H1 (cell line): ENCODE measurements at regions not wholly inside any gene's neighbourhood (a gene's known extent, or its start where the extent isn't known, plus 50 kb on each side); places are given as distances from the start of the nearest gene placed in this dataset.

Experiments
- CTCF ChIA-PET: fragments of 300-600 bp; sonication (Branson Sonifier 250); formaldehyde crosslinking; loops from one replicate; lab custom pipeline; 2021; ENCODE audit not compliant: partially characterized antibody; lab: Charles Lee
- POLR2A ChIA-PET: fragments of 300-600 bp; sonication (Branson Sonifier 250); formaldehyde crosslinking; loops from one replicate; lab custom pipeline; 2021; ENCODE audit warnings: inconsistent platforms; ENCODE audit not compliant: partially characterized antibody; lab: Charles Lee
- DNase-seq, 2 experiments: peaks; one replicate each; pipeline versions ENCODE4 v3.0.0 to v3.0.0-alpha.2; 2010 to 2022; ENCODE audit warnings: low spot score in 2 of 2, low read depth in 1 of 2, mixed read lengths in 1 of 2
- FAIRE-seq: peaks from 2 replicates; lab custom pipeline; 2011; peaks lifted over from hg19 to GRCh38; lab: Jason Lieb, UNC
- H2AFZ ChIP-seq: 2 replicates; pipeline ENCODE4 v1.8.1; 2012; ENCODE audit warnings: low read length, inconsistent platforms
- H2AK5ac ChIP-seq: 2 replicates; pipeline ENCODE4 v1.6.1; 2013; ENCODE audit warnings: low read depth, low read length
- H2BK120ac ChIP-seq: replicated peaks from 2 replicates; pipeline ENCODE3; 2013; ENCODE audit warnings: low read depth, low read length, inconsistent platforms
- H2BK12ac ChIP-seq: 2 replicates; pipeline ENCODE4 v1.6.1; 2013; ENCODE audit warnings: low read depth, low read length
- H2BK15ac ChIP-seq: 2 replicates; pipeline ENCODE4 v1.6.1; 2013; ENCODE audit warnings: low read length
- H2BK20ac ChIP-seq: 2 replicates; pipeline ENCODE4 v1.6.1; 2013; ENCODE audit warnings: low read length
- H2BK5ac ChIP-seq: 2 replicates; pipeline ENCODE4 v1.6.1; 2013; ENCODE audit warnings: low read depth, low read length
- H3K14ac ChIP-seq: 2 replicates; pipeline ENCODE4 v1.6.1; 2013; ENCODE audit warnings: inconsistent platforms; ENCODE audit not compliant: insufficient read length
- H3K18ac ChIP-seq: 2 replicates; pipeline ENCODE4 v1.6.1; 2013; ENCODE audit warnings: low read length; ENCODE audit errors: extremely low read depth
- H3K23ac ChIP-seq: 2 replicates; pipeline ENCODE4 v1.6.1; 2013; ENCODE audit warnings: inconsistent platforms; ENCODE audit not compliant: insufficient read length
- H3K23me2 ChIP-seq: 2 replicates; pipeline ENCODE4 v1.6.1; 2013; ENCODE audit warnings: low read depth, low read length
- H3K27ac ChIP-seq: 2 replicates; pipeline ENCODE4 v1.6.1; 2011; ENCODE audit warnings: low read depth, low read length, inconsistent platforms
- H3K27me3 ChIP-seq, 4 experiments: replicated peaks in 1 of 4; 1 replicate in 1 of 4; 2 replicates in 3 of 4; pipeline versions ENCODE4 v1.6.1 to v1.8.1; 2011 to 2013; ENCODE audit warnings: low read length in 3 of 4, mild to moderate bottlenecking in 3 of 4, inconsistent platforms in 2 of 4, mixed read lengths in 2 of 4, moderate library complexity in 1 of 4; ENCODE audit not compliant: control insufficient read depth in 3 of 4, insufficient read depth in 3 of 4; ENCODE audit errors: extremely low read depth in 1 of 4
- H3K36me3 ChIP-seq, 4 experiments: 2 replicates each; pipeline versions ENCODE4 v1.6.1 to v1.8.1; 2011 to 2013; ENCODE audit warnings: mild to moderate bottlenecking in 4 of 4, low read length in 3 of 4, moderate library complexity in 2 of 4, control low read depth in 1 of 4, inconsistent platforms in 1 of 4; ENCODE audit not compliant: insufficient read depth in 4 of 4, control insufficient read depth in 2 of 4
- H3K4ac ChIP-seq: replicated peaks from 2 replicates; pipeline ENCODE3; 2013; ENCODE audit warnings: low read length, low read depth, mixed read lengths, inconsistent platforms; ENCODE audit not compliant: insufficient read length
- H3K4me1 ChIP-seq, 4 experiments: replicated peaks in 1 of 4; 1 replicate in 1 of 4; 2 replicates in 3 of 4; pipeline versions ENCODE4 v1.6.1 to v1.8.1; 2011 to 2013; ENCODE audit warnings: low read length in 3 of 4, inconsistent platforms in 2 of 4, mixed read lengths in 1 of 4; ENCODE audit not compliant: insufficient read depth in 4 of 4, control insufficient read depth in 3 of 4
- H3K4me2 ChIP-seq, 2 experiments: 2 replicates each; pipeline versions ENCODE4 v1.6.1 to v1.8.1; 2011 to 2013; ENCODE audit warnings: low read depth in 2 of 2, low read length in 2 of 2, control low read depth in 1 of 2, inconsistent platforms in 1 of 2, mild to moderate bottlenecking in 1 of 2; ENCODE audit not compliant: insufficient read depth in 1 of 2
- H3K4me3 ChIP-seq, 4 experiments: fragments of 200-600, 300-600 bp in 1 of 4; sonication (generic), shearing (Covaris generic), sonication (Bioruptor Twin) in 1 of 4; 2 replicates each; pipeline versions ENCODE4 v1.5.1 to v1.8.1; 2011 to 2016; ENCODE audit warnings: low read length in 4 of 4, low read depth in 3 of 4, control low read depth in 2 of 4, inconsistent platforms in 2 of 4, mild to moderate bottlenecking in 2 of 4, mixed read lengths in 1 of 4, moderate library complexity in 1 of 4; ENCODE audit not compliant: insufficient read depth in 2 of 4; ENCODE audit errors: extremely low read depth in 1 of 4
- H3K56ac ChIP-seq: replicated peaks from 2 replicates; pipeline ENCODE3; 2013; ENCODE audit warnings: low read depth, mild to moderate bottlenecking, mixed read lengths, low read length, inconsistent platforms; ENCODE audit not compliant: insufficient read length
- H3K79me1 ChIP-seq: 2 replicates; pipeline ENCODE4 v1.6.1; 2013; ENCODE audit warnings: low read depth, low read length, control low read depth
- H3K79me2 ChIP-seq, 2 experiments: 2 replicates each; pipeline versions ENCODE4 v1.6.1 to v1.8.1; 2012 to 2013; ENCODE audit warnings: low read length in 2 of 2, mild to moderate bottlenecking in 2 of 2, inconsistent platforms in 1 of 2; ENCODE audit not compliant: insufficient read depth in 2 of 2, control insufficient read depth in 1 of 2
- H3K9ac ChIP-seq, 4 experiments: replicated peaks in 1 of 4; 1 replicate in 1 of 4; 2 replicates in 3 of 4; pipeline versions ENCODE4 v1.6.1 to v1.8.1; 2011 to 2013; ENCODE audit warnings: low read depth in 3 of 4, low read length in 3 of 4, control low read depth in 2 of 4, mild to moderate bottlenecking in 2 of 4, moderate library complexity in 2 of 4, inconsistent platforms in 1 of 4; ENCODE audit errors: extremely low read depth in 1 of 4
- H3K9me3 ChIP-seq, 2 experiments: 2 replicates each; pipeline versions ENCODE4 v1.6.1 to v1.8.1; 2012 to 2013; ENCODE audit warnings: mild to moderate bottlenecking in 2 of 2, moderate library complexity in 2 of 2, control low read depth in 1 of 2, inconsistent platforms in 1 of 2, low read depth in 1 of 2, low read length in 1 of 2, mixed read lengths in 1 of 2; ENCODE audit not compliant: insufficient read depth in 2 of 2
- H4K20me1 ChIP-seq, 2 experiments: replicated peaks in 1 of 2; 2 replicates each; pipeline versions ENCODE3 to v1.8.1; 2011 to 2013; ENCODE audit warnings: inconsistent platforms in 2 of 2, low read length in 2 of 2, mild to moderate bottlenecking in 1 of 2; ENCODE audit not compliant: insufficient read depth in 2 of 2, control insufficient read depth in 1 of 2
- H4K5ac ChIP-seq: 2 replicates; pipeline ENCODE4 v1.6.1; 2013; ENCODE audit warnings: low read length, low read depth, mixed read lengths, inconsistent platforms; ENCODE audit not compliant: insufficient read length
- H4K8ac ChIP-seq: 2 replicates; pipeline ENCODE4 v1.8.0; 2013; ENCODE audit warnings: mild to moderate bottlenecking, moderate library complexity, low read length, inconsistent platforms; ENCODE audit not compliant: insufficient read depth; ENCODE audit errors: extremely low read depth
- H4K91ac ChIP-seq: replicated peaks from 2 replicates; pipeline ENCODE3; 2013; ENCODE audit warnings: low read length, mixed read lengths, inconsistent platforms; ENCODE audit not compliant: insufficient read length
- MAFK ChIP-seq: IDR thresholded peaks from 2 replicates; pipeline ENCODE4 v1.6.1; 2012; ENCODE audit warnings: low read depth, mild to moderate bottlenecking, improper control_type of control experiment, low read length
- RFX5 ChIP-seq: IDR thresholded peaks from 2 replicates; pipeline ENCODE4 v1.6.1; 2011; ENCODE audit warnings: low read depth, low read length, improper control_type of control experiment, borderline replicate concordance
- TCF12 ChIP-seq: IDR thresholded peaks from 2 replicates; pipeline ENCODE4 v1.6.1; 2011; ENCODE audit warnings: low read depth, mild to moderate bottlenecking, low read length
- WGBS, 2 experiments: shearing (Covaris generic) in 1 of 2; methylation state at CpG; one replicate each; pipeline versions ENCODE4 v1.1.6 to v1.1.7; 2013 to 2015; ENCODE audit warnings: low lambda C conversion rate in 2 of 2, mixed read lengths in 2 of 2, inconsistent platforms in 1 of 2, low coverage in 1 of 2, missing lambda C conversion rate in 1 of 2; ENCODE audit not compliant: insufficient replicate concordance in 2 of 2, insufficient coverage in 1 of 2, insufficient read length in 1 of 2; ENCODE audit errors: extremely low coverage in 1 of 2, missing lambda C conversion rate in 1 of 2; 5-methylcytosine and 5-hydroxymethylcytosine counted together
- TF ChIP-seq, protein P1 (sequence below): IDR thresholded peaks from 2 replicates; pipeline ENCODE4 v1.6.1; 2012; ENCODE audit warnings: inconsistent platforms

- ChIA-PET CTCF (interaction anchor here (0.8 to 1.6 kb wide), 4 partner anchors 16 to 62 kb away, joined by 3 read pairs; no protein-coding TSS in a partner anchor), POLR2A (no interaction called here)
- H3K79me1 ChIP-seq, result no peaks in the 10 kb centered on the region
- no peak overlapping the region for H4K8ac ChIP-seq
- no peak overlapping the region for H3K23ac ChIP-seq
- no peaks in the 10 kb centered on the region for H3K4me1 ChIP-seq
- no peaks in the 10 kb centered on the region for H3K9me3 ChIP-seq
- no peaks in the 10 kb centered on the region for H3K79me2 ChIP-seq
- no peak overlapping the region for H3K56ac ChIP-seq
- H2BK15ac ChIP-seq, result no peak overlapping the region
- TF ChIP-seq MAFK (no peak), TCF12 (no peak), RFX5 (no peak)
- TF ChIP-seq, protein P1, sequence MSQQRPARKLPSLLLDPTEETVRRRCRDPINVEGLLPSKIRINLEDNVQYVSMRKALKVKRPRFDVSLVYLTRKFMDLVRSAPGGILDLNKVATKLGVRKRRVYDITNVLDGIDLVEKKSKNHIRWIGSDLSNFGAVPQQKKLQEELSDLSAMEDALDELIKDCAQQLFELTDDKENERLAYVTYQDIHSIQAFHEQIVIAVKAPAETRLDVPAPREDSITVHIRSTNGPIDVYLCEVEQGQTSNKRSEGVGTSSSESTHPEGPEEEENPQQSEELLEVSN, result no peak
- H4K20me1 ChIP-seq, result no peaks in the 10 kb centered on the region
- no peak overlapping the region for H3K4me2 ChIP-seq
- FAIRE-seq (no peak), DNase-seq (no peak)
- no peak overlapping the region for H2AK5ac ChIP-seq
- no peak overlapping the region for H4K5ac ChIP-seq
- no peak overlapping the region for H2AFZ ChIP-seq
- H3K18ac ChIP-seq, result no peak overlapping the region
- no peak overlapping the region for H2BK12ac ChIP-seq
- H2BK5ac ChIP-seq, result no peak overlapping the region
- H3K27ac ChIP-seq, result no peak overlapping the region
- H3K9ac ChIP-seq, result no peak overlapping the region
- H3K14ac ChIP-seq, result no peak overlapping the region
- no peak overlapping the region for H2BK120ac ChIP-seq
- H3K27me3 ChIP-seq, result peaks cover 0 to 1% (median 0%) of the 10 kb centered on the region in 4 experiments; a peak in 1 of 7 replicates
- 96% methylated on average over 5 of the region's 5 CpGs; no CpG with 5 or more reads in 1 of the 2 experiments for WGBS, 2 experiments
- H4K91ac ChIP-seq, result no peak overlapping the region
- H2BK20ac ChIP-seq, result no peak overlapping the region
- no peaks in the 10 kb centered on the region for H3K23me2 ChIP-seq
- H3K4ac ChIP-seq, result no peak overlapping the region
- no peaks in the 10 kb centered on the region for H3K36me3 ChIP-seq
- no peak overlapping the region for H3K4me3 ChIP-seq
Observed at GRCh38 chr2:118557016-118557415, 290.4 kb downstream of the EN1 start.
